ENCODE measurements at regions not wholly inside any gene's neighbourhood (a gene's known extent, or its start where the extent isn't known, plus 50 kb on each side); places are given as distances from the start of the nearest gene placed in this dataset.
A peak's percentile ranks its signal among the peaks of the same experiment; 100 is the strongest.
"Not testable (repeated sequence)": the region's sequence is repeated elsewhere in the genome, so short reads cannot be mapped to it uniquely, and the experiment has no call there.

DNA sequence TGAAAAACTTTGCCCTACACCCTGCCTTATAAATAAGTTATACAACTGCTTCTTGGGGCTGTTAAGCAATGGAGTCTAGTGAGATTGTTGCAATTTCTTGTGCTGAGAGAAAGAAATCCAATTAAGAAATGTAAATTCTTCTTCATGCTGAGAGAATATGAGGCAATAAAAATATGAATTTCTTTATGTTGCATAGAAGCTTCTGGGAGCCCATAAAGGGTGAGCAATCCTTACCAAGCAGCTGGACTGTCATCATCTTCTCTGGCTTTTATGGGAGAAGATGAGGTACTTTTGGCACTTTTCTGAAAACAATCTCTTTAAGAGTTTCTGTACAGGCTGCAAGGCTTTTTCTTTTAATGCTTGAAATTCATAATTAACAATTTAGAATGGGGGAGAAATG, 204.3 kb downstream of the DMRTA1 start:
- FAIRE-seq, result no peak

DNA sequence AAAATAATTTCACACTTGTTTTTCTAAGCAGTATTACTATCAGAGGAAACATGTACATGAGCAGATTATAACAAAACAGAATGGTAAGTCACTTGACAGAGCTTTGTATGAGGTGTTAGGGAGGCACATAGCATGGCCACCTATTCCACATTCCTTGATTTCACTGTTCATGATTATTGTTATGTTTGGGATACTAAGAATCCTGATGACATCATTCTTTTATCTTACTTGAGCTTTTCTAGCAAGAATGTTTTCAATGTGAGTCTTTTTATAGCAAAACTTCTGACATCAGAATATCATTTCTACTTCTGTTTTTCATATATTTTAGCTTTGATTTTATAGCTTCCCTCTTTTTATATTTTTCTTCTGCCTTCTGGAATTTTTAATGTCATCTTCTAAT, 208.2 kb downstream of the DMRTA1 start:
- FAIRE-seq, result no peak

DNA sequence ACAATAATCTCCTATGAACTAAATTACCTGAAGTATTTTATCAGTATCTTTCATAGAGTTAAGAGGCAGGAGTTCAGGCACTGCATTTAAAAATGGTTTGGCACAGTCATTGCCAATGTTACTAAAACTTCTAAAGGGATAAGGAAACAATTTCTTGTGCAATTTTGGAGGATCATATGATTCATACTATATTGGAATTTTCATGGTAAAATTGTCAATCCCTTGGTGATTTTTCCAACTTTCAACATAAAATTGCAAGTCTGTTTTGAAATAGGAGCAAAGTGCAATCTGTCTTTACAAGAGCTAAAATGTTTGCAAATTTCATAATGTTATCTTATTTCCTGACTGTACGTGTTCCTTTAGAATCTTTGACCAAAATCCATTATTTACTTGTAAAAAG, 211.1 kb downstream of the DMRTA1 start:
- FAIRE-seq, result no peak

DNA sequence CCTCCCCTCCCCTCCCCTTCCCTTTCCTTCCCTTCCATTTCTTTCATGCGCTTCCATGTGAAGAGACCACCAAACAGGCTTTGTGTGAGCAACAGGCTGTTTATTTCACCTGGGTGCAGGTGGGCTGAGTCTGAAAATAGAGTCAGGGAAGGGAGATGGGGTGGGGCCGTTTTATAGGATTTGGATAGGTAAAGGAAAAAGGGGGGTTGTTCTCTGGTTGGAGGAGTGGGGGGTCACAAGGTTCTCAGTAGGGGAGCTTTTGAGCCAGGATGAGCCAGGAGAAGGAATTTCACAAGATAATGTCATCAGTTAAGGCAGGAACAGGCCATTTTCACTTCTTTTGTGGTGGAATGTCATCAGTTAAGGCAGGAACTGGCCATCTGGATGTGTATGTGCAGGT, 211.9 kb downstream of the DMRTA1 start:
- FAIRE-seq, result not testable (repeated sequence)

DNA sequence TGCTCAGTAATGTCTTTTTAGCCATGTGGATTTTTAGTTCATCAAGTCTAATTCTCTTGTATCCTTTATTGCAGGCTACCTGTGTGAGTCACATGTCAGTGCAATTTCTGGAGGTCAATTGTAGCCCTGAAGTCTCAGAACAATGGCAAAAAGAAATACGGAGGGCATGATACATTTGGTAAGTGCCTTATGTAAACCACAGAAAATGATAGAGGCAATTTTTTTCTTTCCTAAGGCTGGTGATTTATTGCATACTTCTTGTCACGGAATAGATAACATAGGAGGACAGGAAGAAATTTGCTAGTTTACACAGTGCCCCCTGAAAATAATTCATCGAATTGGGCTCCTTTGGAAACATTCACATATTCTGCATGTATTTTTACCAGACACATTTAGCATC, 235.9 kb downstream of the DMRTA1 start:
- FAIRE-seq, result no peak

DNA sequence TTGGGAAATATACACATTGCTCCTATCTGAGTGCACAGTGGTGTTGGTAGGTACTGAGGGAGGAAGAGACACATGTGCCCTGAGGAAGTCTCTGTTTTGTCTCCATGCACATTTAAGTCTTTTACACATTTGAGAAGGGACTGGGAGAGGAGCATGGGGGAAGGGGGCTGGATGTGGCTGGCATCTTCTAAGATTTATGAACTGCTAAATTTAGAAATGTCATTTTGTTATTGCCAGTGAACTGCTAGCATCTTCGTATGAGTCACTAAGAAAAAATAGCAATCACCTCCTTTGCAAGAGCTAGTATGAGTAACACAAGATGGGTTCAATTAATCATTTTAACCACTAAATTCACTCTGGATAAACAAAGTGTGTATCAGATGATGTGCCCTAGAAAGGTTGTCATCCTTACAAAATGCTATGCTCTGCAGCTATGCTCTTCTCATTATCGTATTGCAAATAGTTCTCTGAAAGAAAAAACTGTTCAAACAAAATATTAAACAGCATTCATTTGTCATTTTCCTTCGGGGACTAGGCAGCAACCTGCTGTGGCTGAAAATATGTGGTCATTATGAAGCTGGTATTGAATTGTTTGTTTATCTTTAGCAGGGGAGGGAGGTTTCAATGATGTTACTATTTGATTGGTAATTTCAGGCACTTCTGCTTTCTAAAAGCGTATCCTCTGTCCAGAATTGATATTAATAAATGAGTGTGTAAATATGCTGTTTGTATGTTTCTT, 236.5 kb downstream of the DMRTA1 start:
- no peak for FAIRE-seq

DNA sequence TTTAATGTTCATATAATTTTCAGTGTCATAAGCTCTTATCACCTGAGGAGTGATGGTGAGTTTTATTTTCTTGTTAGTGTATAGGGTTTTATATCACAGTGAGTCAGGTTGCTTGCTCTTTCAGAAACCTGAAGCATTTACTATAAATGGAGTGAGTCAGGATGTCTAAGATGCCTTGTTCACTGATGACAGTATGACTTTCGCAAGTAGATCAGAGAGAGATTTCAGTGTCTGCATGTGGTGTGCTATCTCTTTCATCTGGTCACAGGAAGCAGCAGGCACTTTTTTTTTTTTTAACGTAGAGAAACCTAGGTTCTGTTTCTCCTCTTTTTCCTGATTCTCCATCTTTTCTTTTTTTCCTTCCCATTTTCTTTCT, 237.1 kb downstream of the DMRTA1 start:
- FAIRE-seq, result no peak

DNA sequence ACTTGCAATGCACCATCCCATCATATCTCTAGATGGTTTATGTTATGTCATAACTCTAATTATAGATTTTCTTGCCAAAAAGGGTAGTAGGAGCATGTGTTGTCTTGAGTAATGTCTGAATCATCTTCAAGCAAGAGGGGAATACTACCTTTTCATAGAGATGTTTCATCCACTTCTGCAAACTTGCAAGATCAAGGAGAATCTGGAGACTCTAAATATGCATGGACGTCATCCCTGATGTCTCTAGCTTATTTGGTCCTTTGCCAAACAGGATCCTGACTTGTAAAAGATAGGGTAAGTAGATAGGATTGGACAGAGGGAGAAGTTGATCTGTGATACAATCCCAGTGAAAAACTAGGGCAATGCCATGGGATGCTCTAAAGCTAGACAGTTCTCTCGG, 246.5 kb downstream of the DMRTA1 start:
- no peak for FAIRE-seq

DNA sequence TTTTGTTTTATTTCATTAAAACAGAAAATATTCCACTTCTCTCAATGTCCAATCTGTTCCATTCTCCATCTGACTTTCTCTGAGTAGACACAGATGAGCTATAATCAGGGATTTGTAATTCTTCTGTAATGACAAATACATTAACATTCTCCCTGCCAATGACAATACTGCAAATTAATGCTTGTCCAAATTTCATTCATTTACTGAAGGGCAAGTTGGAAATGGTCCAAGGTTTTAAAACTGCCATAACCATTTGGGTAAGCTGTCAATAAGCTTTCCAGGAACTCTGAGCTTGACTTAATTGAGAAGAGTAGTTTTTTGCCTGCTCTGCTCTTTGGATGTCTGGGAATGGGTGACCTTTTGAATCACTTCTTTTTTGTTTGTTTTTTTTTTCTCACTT, 253.5 kb downstream of the DMRTA1 start:
- no peak for FAIRE-seq

DNA sequence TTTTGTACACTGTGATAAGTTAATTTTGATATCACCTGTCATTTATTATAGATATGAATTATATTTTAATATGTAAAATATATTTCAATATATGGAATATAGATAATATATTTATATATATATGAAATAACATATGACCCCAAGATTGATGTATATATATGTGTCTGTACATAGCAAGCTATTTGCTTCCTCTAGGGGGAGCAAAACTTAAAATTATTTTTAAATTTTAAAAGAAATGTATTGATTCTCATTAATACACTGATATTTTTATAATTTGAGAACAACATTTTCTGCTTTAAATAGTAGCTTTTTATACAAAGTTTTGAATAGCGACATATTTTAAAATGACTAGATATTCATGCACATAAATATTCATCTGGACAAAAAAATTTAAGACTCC, 272.0 kb downstream of the DMRTA1 start:
- FAIRE-seq, result peak; percentile 84

DNA sequence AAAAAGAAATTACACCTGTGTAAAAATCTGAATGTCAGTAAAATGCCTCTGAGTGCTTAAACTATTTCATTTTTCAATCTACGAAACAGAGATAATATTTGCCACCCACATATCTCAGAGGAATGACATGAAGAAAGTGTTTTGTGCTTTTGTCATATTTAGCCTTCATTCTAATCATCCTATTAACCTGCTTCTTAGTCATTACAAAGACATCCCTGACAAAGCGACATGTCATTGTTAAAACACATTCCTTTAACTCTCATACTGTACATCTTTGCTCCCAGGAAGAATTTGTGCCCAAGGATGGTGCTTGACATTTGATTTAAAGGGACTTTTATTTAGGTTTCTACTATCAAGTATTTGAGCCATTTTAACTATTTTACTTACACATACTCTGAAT, 275.9 kb downstream of the DMRTA1 start:
- FAIRE-seq, result no peak

DNA sequence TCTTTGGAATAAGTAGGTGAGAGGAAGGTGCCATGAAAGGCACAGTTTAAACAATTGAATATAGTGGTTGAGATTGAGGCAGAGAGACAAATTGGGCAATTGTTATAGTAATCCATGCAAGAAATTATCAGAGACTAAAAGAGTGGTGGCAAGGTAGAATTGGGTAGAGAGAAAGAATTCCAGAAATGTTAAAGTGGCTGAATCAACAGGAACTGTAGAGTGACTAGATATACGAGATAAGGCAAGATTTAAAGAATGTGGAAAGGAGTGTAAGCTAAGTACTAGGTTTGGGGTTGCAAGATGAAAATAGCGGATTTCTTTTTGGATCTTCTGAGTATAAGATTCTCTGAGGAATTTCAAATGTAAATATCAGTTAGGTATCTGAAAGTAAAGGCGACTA, 285.2 kb downstream of the DMRTA1 start:
- FAIRE-seq, result no peak

DNA sequence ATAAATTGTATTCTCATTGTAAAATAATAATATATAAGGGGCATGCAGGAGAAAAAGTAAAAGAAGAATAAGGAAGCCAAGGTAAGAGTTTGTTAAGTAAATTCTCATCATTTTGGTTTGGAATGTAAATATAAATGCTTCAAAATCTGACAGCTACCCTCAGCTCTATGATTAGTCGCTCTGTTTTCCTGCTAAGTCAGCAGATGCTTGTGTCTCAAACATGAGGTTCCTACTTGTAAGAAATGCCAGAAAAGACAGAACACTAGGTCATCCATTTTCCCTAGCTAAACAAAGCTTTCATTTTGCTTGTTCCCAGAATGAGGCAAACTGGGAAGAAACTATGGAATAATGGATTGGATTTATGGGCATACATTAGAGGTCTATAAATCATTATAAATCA, 293.1 kb downstream of the DMRTA1 start:
- FAIRE-seq, result no peak

DNA sequence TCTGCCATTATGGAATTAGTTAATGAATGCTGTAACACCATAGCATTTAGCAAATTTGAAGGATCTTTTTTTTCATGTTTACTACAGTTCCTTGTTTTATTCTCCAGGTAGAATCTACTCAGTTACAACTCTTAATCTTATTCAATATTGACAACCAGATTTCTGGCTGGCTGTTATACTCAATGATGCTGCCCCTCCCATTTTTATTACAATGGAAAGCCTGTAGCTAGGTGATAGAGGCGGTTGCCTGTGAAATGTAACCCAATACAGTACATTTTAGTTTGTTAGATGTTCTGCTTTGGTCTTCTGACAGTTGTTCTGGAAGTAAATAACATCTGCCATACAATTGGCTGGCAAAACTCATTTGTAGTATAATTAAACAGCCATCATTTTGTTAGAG, 294.2 kb downstream of the DMRTA1 start:
- no peak for FAIRE-seq

DNA sequence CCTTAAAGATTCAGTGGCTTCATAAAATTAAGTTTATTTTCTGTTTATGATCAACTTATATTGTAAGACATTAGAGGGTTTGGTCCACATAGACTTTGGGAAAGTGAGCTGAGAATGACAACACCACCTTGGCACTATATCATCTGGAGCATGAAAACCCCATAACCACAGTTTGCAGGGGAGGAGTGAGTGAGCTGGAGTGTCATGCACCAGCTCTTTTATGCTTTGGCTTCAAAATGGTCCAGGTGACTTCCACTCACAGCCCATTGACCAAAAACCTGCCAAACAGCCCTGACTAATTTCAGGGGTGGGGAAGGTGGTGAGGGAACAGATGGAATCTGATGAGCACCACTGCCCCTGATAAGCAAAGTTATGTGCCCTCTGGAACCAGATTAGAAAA, 295.8 kb downstream of the DMRTA1 start:
- no peak for FAIRE-seq

DNA sequence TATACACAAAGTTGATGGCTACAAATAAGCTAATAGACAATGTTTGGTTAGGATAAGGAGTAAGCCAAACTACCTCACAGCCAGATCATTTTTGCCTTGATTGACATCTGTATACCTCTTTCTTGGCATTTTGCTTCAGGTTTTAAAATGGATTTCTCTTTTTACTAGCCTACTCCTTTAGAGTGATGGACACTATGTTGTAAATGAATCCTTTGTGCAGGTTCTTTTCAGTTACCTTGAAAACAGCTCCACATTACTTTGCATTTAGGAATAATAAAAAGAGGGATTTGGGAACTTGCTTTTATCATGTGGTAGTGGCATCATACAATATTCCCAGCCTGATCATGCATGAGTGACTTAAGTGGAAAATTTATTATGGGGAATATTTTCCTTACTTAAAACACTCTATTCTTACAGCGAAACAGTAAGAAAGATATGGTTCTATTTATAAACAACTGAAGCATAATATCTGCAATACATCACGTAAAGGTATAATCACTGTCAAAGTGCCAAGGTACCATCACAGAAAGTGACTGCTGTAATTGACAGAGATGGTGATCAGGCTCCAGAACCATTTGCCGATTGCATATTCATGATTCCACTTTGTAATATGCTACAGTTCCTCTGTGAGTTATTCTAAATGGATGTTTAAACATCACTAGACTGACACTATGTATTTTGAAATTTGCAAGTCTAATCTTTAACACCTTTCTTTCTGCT, 327.0 kb downstream of the DMRTA1 start:
- FAIRE-seq, result no peak

DNA sequence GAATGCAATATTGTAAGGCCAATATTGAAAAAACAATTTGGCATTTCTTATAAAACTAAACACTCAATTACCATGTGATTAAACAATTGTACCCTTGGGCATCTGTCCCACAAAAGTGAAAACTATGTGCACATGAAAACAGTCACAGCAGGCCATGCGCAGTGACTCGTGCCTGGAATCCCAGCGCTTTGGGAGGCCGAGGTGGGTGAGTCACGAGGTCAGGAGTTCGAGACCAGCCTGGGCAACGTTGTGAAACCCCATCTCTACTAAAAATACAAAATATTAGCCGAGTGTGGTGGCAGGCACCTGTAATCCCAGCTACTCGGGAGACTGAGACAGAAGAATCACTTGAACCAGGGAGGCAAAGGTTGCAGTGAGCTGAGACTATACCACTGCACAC, 343.7 kb downstream of the DMRTA1 start:
- FAIRE-seq, result no peak

DNA sequence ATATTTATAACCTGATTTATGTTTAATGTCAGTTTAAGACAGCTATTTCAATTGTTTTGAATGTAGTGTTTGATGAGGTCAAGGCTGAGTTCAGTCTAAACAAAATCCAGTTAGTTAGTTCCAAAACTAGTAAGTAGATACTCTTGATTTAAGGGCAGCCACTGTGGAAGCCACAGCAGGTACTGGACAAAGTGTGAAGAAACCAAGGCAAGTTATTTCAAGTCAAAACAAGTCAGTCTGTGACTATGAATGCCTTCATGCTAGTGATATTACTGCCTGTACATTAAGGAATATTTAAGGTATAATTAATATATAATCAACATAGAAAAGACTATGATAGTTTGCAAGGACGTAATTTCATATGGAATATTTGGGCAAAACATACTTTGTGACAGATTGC, 362.3 kb downstream of the DMRTA1 start:
- no peak for FAIRE-seq

DNA sequence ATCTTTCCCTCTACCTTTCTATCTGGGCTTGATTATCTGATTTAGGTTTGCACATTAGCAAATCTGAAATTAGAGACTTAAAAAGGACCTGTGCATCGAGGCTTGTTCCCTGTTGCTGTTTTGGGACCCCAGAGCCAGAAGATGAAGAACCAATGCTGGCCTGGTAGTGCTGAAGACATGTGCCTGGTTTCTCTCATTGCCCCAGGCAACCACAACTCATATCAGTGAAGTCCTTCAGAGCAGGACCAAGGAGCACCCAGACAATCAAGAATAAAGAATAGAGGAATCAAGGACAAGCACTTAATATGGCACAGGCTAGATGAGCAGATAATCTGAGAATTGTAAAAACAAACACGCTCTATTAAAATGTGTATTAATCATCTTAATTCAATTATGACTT, 362.7 kb downstream of the DMRTA1 start:
- FAIRE-seq, result no peak

DNA sequence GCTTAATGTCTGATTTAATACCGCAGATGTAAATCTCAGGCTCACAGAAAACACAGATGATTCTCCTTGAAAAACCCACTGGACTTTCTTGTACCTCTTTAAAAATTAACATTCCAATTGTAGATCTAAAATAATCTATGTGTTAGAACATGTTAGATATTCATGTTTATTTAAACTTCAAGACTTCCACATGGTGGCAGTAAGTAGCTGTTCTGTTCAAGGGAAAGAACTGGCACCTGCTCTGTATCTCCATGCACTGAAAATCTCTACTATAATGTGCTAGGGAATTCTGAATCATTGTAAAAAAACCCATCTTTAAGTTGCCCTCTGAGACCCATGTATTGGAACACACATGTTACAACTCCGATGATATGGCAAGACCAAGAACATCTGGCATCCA, 366.9 kb downstream of the DMRTA1 start:
- FAIRE-seq, result peak; percentile 85

DNA sequence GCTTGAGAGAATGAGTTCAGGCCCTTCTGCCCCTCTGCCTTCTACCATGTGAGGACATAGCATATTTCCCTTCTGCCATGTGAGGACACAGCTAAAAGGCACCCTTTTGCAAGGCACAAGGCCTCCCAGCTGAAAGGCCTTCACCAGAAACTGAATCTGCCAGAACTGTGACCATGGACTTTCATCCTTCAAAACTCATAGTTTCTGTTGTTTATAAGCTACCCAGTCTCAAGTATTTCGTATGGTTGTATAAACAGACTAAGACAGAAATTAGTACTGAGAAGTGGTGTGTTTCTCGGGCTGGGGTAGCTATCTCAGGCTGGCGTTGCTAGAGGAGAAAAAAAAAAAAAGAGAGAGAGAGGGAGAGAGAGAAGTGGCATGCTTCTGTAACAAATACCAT, 368.6 kb downstream of the DMRTA1 start:
- FAIRE-seq, result no peak

DNA sequence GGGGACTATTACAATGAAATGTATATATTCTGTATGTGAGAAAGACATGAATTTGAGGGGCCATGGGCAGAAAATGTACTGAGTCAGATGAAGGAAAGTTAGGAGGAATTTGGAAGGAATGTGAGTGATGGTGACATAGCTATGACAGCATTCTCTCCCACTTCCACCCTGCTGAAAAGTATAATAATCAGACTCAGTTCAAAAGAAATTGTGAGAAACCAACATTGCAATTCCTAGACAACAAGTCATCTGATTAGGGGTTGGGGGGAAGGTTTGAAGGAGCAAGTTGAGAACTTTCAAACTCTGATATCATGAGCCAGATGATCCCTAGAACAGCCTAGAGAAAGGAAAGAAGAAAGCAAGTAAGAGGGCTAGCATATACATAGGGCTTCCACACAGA, 370.6 kb downstream of the DMRTA1 start:
- no peak for FAIRE-seq

DNA sequence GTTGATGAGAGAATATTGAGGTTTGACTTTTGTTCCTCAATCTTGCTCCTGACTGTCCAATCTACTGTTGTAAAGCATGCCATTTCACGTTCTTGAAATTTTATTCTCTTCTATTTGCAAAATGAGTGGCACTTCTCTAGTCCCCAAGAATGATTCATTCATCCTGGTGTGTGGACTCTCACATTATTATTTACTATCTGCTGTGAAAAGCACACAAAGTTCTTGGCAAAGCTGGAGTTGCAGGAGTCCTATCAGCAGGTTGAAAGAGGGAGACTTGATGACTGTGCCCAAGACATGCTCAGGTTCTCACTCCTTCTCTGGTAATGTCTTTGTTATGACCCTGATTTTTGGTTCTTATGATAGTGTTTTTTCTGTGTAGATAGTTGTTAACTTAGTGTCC, 382.6 kb downstream of the DMRTA1 start:
- FAIRE-seq, result no peak

DNA sequence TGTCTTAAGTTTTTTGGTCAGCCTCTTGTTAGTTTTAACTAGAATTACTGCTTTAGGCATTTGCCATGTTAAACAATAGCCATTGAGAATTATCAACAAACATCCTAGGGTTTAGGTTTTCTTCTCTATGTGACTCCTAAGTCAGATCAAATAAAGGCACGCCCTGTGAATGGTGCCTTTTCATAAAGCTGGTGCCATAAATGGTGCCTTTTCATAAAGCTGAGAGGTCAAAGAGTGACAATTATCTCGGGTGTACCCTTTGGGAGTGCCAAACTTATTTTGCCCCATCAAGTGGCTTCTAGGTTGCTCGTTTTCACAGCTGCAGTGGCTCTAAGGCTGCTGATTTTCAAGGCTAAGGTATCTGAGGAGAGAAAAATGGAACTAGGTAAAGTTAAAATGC, 391.6 kb downstream of the DMRTA1 start:
- no peak for FAIRE-seq

DNA sequence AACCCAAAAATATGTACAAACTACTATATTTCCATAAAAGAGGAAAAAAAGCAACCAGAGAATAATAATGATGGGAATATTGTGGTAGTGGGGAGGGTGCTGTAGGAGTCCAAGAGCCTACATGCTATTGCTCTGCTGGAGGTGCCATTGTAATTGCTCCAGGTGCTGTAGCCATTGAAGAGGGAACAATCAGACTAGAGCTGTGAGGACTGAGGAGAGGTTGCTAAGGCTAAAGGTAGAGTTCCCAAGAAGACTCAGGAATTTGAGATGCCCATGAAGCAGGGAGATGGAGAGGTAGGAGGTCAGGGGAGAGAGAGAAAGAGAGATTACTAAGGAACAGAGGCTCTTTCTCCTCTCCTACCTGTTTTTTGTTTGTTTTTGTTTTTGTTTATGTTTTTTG, 394.0 kb downstream of the DMRTA1 start:
- FAIRE-seq, result no peak
